Endothelial cell of umbilical vein (primary cell): ENCODE measurements at regions not wholly inside any gene's neighbourhood (a gene's known extent, or its start where the extent isn't known, plus 50 kb on each side); places are given as distances from the start of the nearest gene placed in this dataset.

Experiments used
- BruUV-seq: library from RNA; stranded (reverse); fragments of 400-500 nt; replicated peaks from 2 replicates; lab custom pipeline; 2021; lab: Mats Ljungman, UMichigan
- CTCF ChIA-PET: fragments of 300-600, 350-600 bp; sonication (Branson Sonifier 250); formaldehyde crosslinking; loops from one replicate; lab custom pipeline; 2021; ENCODE audit warnings: antibody characterized with exemption, inconsistent platforms; lab: Charles Lee
- POLR2A ChIA-PET: fragments of 300-600, 350-600 bp; sonication (Branson Sonifier 250); formaldehyde crosslinking; loops from one replicate; lab custom pipeline; 2021; ENCODE audit warnings: antibody characterized with exemption, inconsistent platforms; lab: Charles Lee
- DNase-seq: peaks from one replicate; pipeline ENCODE4 v3.0.0-alpha.2; 2011; ENCODE audit warnings: low read depth, low spot score
- FAIRE-seq: peaks from 2 replicates; lab custom pipeline; 2011; peaks lifted over from hg19 to GRCh38; lab: Jason Lieb, UNC
- H2AFZ ChIP-seq: 2 replicates; pipeline ENCODE4 v1.6.0; 2012; ENCODE audit warnings: low read depth, low read length, control low read depth, inconsistent platforms
- H3K27ac ChIP-seq: 2 replicates; pipeline ENCODE4 v1.5.1; 2011; ENCODE audit warnings: low read depth, mild to moderate bottlenecking, control low read depth, low read length, moderate library complexity; ENCODE audit not compliant: insufficient read depth
- H3K27me3 ChIP-seq, 2 experiments: 2 replicates each; pipeline versions ENCODE4 v1.6.0 to v1.6.1; 2011; ENCODE audit warnings: low read length in 2 of 2, mixed read lengths in 1 of 2; ENCODE audit not compliant: control insufficient read depth in 2 of 2, insufficient read depth in 2 of 2
- H3K36me3 ChIP-seq, 2 experiments: 2 replicates in 1 of 2; 3 replicates in 1 of 2; pipeline ENCODE4 v1.5.1; 2011; ENCODE audit warnings: low read length in 2 of 2, mild to moderate bottlenecking in 1 of 2, moderate library complexity in 1 of 2; ENCODE audit not compliant: control insufficient read depth in 2 of 2, insufficient read depth in 2 of 2; ENCODE audit errors: extremely low read depth in 1 of 2
- H3K4me1 ChIP-seq: 3 replicates; pipeline ENCODE4 v1.5.1; 2011; ENCODE audit warnings: mild to moderate bottlenecking, low read length; ENCODE audit not compliant: control insufficient read depth, insufficient read depth; ENCODE audit errors: extremely low read depth
- H3K4me2 ChIP-seq: 2 replicates; pipeline ENCODE4 v1.6.1; 2011; ENCODE audit warnings: low read length, control low read depth, mixed read lengths; ENCODE audit not compliant: insufficient read depth
- H3K4me3 ChIP-seq, 3 experiments: fragments of 200-600 bp in 1 of 3; sonication (generic), shearing (Covaris generic) in 1 of 3; replicated peaks in 1 of 3; 2 replicates each; pipeline ENCODE4 v1.5.1; 2011 to 2016; ENCODE audit warnings: control low read depth in 3 of 3, low read length in 3 of 3, mild to moderate bottlenecking in 2 of 3, inconsistent platforms in 1 of 3, low read depth in 1 of 3, moderate library complexity in 1 of 3; ENCODE audit not compliant: insufficient read depth in 1 of 3
- H3K79me2 ChIP-seq: 2 replicates; pipeline ENCODE4 v1.6.0; 2012; ENCODE audit warnings: low read length, inconsistent platforms; ENCODE audit not compliant: control insufficient read depth, insufficient read depth
- H3K9ac ChIP-seq: replicated peaks from 2 replicates; pipeline ENCODE3; 2011; ENCODE audit warnings: low read length, control low read depth; ENCODE audit not compliant: insufficient read depth; ENCODE audit errors: extremely low read depth
- H3K9me1 ChIP-seq: replicated peaks from 3 replicates; pipeline ENCODE4 v1.6.0; 2011; ENCODE audit warnings: mild to moderate bottlenecking, low read length; ENCODE audit not compliant: control insufficient read depth, insufficient read depth; ENCODE audit errors: extremely low read depth
- H3K9me3 ChIP-seq: replicated peaks from 2 replicates; pipeline ENCODE4 v1.5.1; 2012; ENCODE audit warnings: low read length, inconsistent platforms; ENCODE audit not compliant: control insufficient read depth, insufficient read depth
- H4K20me1 ChIP-seq: replicated peaks from 2 replicates; pipeline ENCODE3; 2011; ENCODE audit warnings: mild to moderate bottlenecking, low read length; ENCODE audit not compliant: control insufficient read depth, insufficient read depth; ENCODE audit errors: extremely low read depth
- EZH2 ChIP-seq: IDR thresholded peaks from 2 replicates; pipeline ENCODE4 v1.6.1; 2012; ENCODE audit warnings: borderline replicate concordance, low read depth, mild to moderate bottlenecking, moderate library complexity, low read length, inconsistent platforms; ENCODE audit not compliant: severe bottlenecking
- FOS ChIP-seq: IDR thresholded peaks from 2 replicates; pipeline ENCODE4 v1.6.1; 2011; ENCODE audit warnings: mild to moderate bottlenecking, low read length, moderate library complexity, borderline replicate concordance; ENCODE audit not compliant: insufficient read depth
- GATA2 ChIP-seq: IDR thresholded peaks from 2 replicates; pipeline ENCODE4 v1.7.0; 2011; ENCODE audit warnings: low read depth, mild to moderate bottlenecking, moderate library complexity, mixed read lengths, low read length; ENCODE audit not compliant: insufficient read length, insufficient read depth
- JUN ChIP-seq: IDR thresholded peaks from 2 replicates; pipeline ENCODE4 v1.6.1; 2011; ENCODE audit warnings: borderline replicate concordance, low read depth; ENCODE audit not compliant: insufficient read length, insufficient read depth
- MYC ChIP-seq: IDR thresholded peaks from one replicate; pipeline ENCODE4 v1.6.1; 2011; ENCODE audit warnings: mild to moderate bottlenecking, low read depth, low read length
- POLR2A ChIP-seq: IDR thresholded peaks from 2 replicates; pipeline ENCODE4 v1.6.1; 2012; ENCODE audit warnings: low read depth, mild to moderate bottlenecking, control low read depth, low read length
- POLR2AphosphoS5 ChIP-seq: IDR thresholded peaks from 2 replicates; pipeline ENCODE4 v1.6.1; 2012; ENCODE audit warnings: low read depth, mild to moderate bottlenecking, control low read depth, low read length, moderate library complexity; ENCODE audit not compliant: insufficient read depth
- dilution Hi-C: fragments of 300-500 bp; cut with MboI; formaldehyde crosslinking; loops from one replicate; pipeline ENCODE4 v1.15.0; 2019; ENCODE audit warnings: low sequenced_read_pairs; ENCODE audit not compliant: extremely low pct_ligation_motif_present
- intact Hi-C: fragments of 100-400 bp; cut with micrococcal nuclease; formaldehyde crosslinking; loops from one replicate; pipeline ENCODE4 v1.10.0; 2022
- TF ChIP-seq, protein P1 (sequence below), 2 donors: IDR thresholded peaks; 1 replicate in 1 of 2; 2 replicates in 1 of 2; pipeline ENCODE4 v1.5.1; 2011; ENCODE audit warnings: low read length in 2 of 2, mild to moderate bottlenecking in 2 of 2, moderate library complexity in 2 of 2, control low read depth in 1 of 2, inconsistent platforms in 1 of 2, low read depth in 1 of 2; ENCODE audit not compliant: insufficient read depth in 1 of 2; ENCODE audit errors: extremely low read depth in 1 of 2
- TF ChIP-seq, protein P2 (sequence below): IDR thresholded peaks from 2 replicates; pipeline ENCODE4 v1.6.1; 2011; ENCODE audit not compliant: insufficient read depth, insufficient read length

GRCh38 chr2:75415731-75416130, 145.0 kb downstream of the EVA1A start:
- POLR2A ChIA-PET = no interaction called here
- no peaks in the 10 kb centered on the region for H4K20me1 ChIP-seq
- no TSS peak for BruUV-seq

More at GRCh38 chr2:75415731-75416130, 145.0 kb downstream of the EVA1A start:
- no peak for DNase-seq
- no peak overlapping the region for H3K27ac ChIP-seq
- intact Hi-C loops (no loop called here), dilution Hi-C loops (no loop called here)
- no peaks in the 10 kb centered on the region for H3K9me3 ChIP-seq
- no peaks in the 10 kb centered on the region for H3K79me2 ChIP-seq
- TF ChIP-seq POLR2A (no peak), MYC (no peak), JUN (no peak), EZH2 (no peak), GATA2 (no peak), FOS (no peak), POLR2AphosphoS5 (no peak)
- TF ChIP-seq, protein P1, sequence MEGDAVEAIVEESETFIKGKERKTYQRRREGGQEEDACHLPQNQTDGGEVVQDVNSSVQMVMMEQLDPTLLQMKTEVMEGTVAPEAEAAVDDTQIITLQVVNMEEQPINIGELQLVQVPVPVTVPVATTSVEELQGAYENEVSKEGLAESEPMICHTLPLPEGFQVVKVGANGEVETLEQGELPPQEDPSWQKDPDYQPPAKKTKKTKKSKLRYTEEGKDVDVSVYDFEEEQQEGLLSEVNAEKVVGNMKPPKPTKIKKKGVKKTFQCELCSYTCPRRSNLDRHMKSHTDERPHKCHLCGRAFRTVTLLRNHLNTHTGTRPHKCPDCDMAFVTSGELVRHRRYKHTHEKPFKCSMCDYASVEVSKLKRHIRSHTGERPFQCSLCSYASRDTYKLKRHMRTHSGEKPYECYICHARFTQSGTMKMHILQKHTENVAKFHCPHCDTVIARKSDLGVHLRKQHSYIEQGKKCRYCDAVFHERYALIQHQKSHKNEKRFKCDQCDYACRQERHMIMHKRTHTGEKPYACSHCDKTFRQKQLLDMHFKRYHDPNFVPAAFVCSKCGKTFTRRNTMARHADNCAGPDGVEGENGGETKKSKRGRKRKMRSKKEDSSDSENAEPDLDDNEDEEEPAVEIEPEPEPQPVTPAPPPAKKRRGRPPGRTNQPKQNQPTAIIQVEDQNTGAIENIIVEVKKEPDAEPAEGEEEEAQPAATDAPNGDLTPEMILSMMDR (IDR thresholded peaks at IDR 0.05; ENCODE audit: extremely low read depth in 1 of 2, insufficient read depth in 1 of 2, low read depth in 1 of 2, low read length in 2 of 2) = no peak
- TF ChIP-seq, protein P2, sequence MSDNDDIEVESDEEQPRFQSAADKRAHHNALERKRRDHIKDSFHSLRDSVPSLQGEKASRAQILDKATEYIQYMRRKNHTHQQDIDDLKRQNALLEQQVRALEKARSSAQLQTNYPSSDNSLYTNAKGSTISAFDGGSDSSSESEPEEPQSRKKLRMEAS = no peak
- H3K4me1 ChIP-seq = no peaks in the 10 kb centered on the region
- CTCF ChIA-PET = interaction anchor here (1.2 kb wide), 1 partner anchor 12 kb away, joined by 3 read pairs; no protein-coding TSS in a partner anchor
- no peaks in the 10 kb centered on the region for H3K9me1 ChIP-seq
- FAIRE-seq = no peak
- no peaks in the 10 kb centered on the region for H3K36me3 ChIP-seq
- no peak overlapping the region for H3K9ac ChIP-seq
- no peak overlapping the region for H3K4me2 ChIP-seq
- H3K27me3 ChIP-seq = peaks cover 6 to 21% of the 10 kb centered on the region in 2 experiments
- no peak overlapping the region for H2AFZ ChIP-seq
- no peak overlapping the region for H3K4me3 ChIP-seq
